ENCODE measurements at regions not wholly inside any gene's neighbourhood (a gene's known extent, or its start where the extent isn't known, plus 50 kb on each side); places are given as distances from the start of the nearest gene placed in this dataset.

GRCh38 chr10:85538601-85539000 is 828.0 kb downstream of the GRID1 start:
- no peak for DNase-seq (ENCODE audit: low spot score)

- DNase-seq (ENCODE audit: low spot score): no peak
These were observed 824.4 kb downstream of the GRID1 start for GRCh38 chr10:85542152-85542551.

- DNase-seq (ENCODE audit: low spot score): no peak
These were observed 823.5 kb downstream of the GRID1 start for GRCh38 chr10:85542936-85543730.

- no peak for DNase-seq (ENCODE audit: low spot score)
These were observed 821.6 kb downstream of the GRID1 start for GRCh38 chr10:85544956-85545355.

- DNase-seq (ENCODE audit: low spot score): no peak
These were observed 820.7 kb downstream of the GRID1 start for GRCh38 chr10:85545874-85546273.

- DNase-seq (ENCODE audit: low spot score): no peak
These were observed 819.1 kb downstream of the GRID1 start for GRCh38 chr10:85547460-85548023.

- DNase-seq (ENCODE audit: low spot score): peak; percentile 22
These were observed 818.6 kb downstream of the GRID1 start for GRCh38 chr10:85548034-85548433.

Small RNA genes lying in the stretch of these regions (small RNA-seq; reads per million reads assigned to genes)
- gene RNU6-325P: 0 reads per million in 2 experiments
